GM12891 (cell line): ENCODE measurements at regions not wholly inside any gene's neighbourhood (a gene's known extent, or its start where the extent isn't known, plus 50 kb on each side); places are given as distances from the start of the nearest gene placed in this dataset.

Experiments used
- POLR2A ChIP-seq: IDR thresholded peaks from 2 replicates; pipeline ENCODE4 v1.6.1; 2011; ENCODE audit warnings: low read depth, low read length, control low read depth
- POLR2AphosphoS5 ChIP-seq: IDR thresholded peaks from 2 replicates; pipeline ENCODE4 v1.6.1; 2011; ENCODE audit warnings: low read depth, low read length, control low read depth
- POU2F2 ChIP-seq: IDR thresholded peaks from 2 replicates; pipeline ENCODE4 v1.6.1; 2011; ENCODE audit warnings: low read depth, mild to moderate bottlenecking, control low read depth, low read length, moderate library complexity
- SPI1 ChIP-seq: IDR thresholded peaks from 2 replicates; pipeline ENCODE4 v1.6.1; 2011; ENCODE audit warnings: low read depth, low read length, control low read depth
- TAF1 ChIP-seq: IDR thresholded peaks from 2 replicates; pipeline ENCODE4 v1.6.1; 2011; ENCODE audit warnings: low read depth, low read length, control low read depth

DNA sequence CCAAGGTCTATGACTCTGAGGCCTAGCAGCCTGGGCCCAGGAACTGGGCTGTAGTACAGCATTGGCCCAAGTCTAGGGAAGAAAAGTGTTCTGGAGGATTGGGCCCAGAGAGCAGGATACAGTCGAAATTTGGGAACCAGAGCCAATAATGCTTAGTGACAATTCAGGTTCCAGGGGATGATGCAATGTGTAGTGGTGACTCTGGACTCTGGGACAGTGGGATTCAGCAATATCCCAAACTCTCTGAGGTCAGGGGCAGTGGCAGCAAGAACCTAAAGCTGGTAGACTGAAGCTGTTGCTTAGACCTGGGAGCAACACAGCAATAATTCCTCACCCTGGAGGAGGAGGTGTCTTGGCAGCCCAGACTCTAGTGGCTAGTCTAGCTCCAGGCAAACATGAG is 545.5 kb upstream of the ARGLU1 start:
- TF ChIP-seq POLR2A = no peak
- TF ChIP-seq SPI1 = no peak
- no peak for TF ChIP-seq POLR2AphosphoS5
- no peak for TF ChIP-seq TAF1
- TF ChIP-seq POU2F2 = no peak
